Right lung (tissue), 2 donors: ENCODE measurements at regions not wholly inside any gene's neighbourhood (a gene's known extent, or its start where the extent isn't known, plus 50 kb on each side); places are given as distances from the start of the nearest gene placed in this dataset.

Experiments used
- DNase-seq, 2 donors: peaks; one replicate each; pipeline ENCODE4 v3.0.0-alpha.2; 2013

DNA sequence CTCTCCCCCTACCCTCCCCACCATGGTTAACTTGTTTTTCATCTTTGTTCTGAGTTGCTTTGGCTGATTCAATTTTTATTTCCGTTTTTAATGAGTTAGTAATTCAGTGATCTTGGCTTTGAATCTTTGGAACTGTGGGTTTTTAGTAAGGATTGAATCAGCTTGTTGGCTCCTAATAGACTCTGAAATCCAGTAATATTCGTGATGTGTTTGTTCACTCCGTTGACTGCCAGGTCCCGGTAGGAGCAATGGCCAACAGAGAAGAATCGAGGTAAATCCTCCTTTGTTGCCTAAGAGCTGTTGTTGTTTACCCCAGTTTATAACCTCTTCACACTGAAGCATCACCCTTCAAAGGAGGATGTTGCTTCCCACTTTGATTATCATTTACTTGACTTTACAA lies 92.7 kb downstream of the PCSK1 start:
- no peak for DNase-seq

DNA sequence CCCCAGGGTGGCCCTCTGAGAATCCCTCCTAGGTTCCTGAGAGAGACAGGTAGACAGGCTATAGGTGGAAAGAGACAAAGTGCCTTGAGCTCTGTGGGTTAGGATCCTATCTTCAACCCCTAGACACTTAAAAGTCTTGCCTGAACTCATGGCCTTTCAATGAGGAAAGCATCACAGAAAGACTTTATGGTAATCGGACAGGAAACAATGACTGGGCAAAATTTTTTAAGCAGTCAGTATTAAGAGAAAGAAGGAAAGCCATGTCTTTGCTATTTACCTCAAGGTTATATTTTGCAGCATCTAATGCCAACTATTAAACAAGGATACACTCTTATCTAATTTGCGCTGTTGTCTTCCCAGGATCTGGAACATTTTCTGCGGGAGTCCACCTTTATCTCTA lies 93.2 kb downstream of the PCSK1 start:
- DNase-seq, result no peak

DNA sequence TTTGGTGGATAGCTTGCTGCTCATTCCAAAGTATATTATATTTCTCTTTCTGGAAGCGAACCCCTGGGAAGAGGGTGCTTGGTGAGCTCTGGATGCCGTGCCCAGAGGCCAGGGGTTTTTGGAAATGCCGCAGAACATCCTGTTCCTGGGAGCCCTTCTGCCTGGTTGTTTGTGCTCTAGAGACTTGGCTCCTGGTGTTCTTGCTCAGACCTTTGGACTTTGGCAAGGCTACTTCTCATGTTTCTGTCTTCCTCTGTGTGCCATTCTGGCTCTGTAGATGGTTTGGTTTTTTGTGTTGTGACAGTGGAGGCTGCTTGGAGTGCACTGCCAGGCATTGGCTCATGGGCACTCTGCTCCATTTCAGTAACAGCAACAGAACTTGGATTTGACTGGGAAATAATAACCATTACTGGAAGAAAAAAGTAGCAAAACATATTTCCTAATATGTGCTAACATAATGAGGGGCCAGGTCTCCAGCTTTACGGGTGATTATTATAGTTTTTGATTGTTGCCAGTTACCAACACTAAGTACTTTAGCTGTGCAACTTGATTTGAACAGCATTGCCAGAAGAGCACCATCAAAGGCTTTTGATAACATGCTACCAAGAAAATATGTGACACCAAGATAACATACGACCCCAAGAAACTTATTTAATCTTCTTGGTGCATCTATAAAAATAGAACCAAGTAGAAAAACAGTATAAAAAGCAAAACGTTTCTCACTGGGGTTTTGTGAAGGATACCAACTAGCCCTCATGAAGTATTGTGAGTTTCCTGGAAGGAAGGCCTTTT lies 94.2 kb downstream of the PCSK1 start:
- DNase-seq, result no peak

DNA sequence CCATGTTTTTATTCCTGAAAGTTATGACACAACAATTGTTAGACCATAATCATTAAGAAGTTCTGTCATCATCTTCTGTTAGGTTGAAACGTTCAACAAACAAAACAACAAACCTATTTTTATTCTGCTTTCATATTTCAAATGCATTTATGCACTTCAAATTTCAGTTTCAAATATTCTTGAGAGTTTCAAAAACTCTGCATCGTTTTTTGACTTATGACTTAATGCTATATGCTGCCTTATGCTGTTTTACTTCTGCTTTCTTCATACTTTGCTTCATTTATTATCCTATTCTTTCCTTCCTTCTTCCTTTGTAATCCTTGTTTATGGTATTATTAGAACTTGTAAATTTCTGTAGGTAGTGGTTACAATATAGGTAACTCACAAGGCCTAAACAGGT lies 95.0 kb downstream of the PCSK1 start:
- DNase-seq, result no peak

DNA sequence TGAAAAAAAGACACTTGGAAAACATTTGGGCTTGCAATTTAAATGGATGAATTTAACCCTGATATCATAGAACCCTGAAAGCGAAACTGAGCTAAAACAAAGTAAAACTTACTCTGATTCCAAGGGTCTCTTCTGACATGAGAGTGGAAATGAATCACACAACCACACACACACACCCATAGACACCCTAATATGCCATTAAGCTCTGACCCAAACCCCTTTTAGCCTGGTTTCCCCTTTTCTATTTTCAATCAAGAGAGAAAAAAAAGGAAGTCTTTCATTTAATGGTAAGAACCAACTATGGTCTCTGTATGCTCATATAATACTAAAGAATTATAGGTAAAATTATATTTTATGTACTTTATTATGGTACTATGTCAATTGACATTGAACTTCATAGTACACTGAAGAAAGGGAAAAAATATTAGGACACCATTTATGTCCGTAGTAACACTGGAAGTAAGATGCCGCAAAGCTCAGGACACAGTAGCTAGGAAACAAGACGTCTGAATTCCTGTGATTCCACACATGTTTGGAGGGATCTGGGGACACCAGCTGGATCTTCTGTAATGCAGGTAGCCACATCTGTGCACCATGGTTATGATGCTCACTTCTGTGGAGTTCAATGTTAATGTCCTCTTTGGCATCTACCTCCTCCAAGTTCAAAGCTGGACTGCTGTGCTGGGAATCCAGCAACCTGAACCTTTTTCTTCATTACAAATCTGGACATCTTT lies 95.8 kb downstream of the PCSK1 start:
- DNase-seq, result no peak

DNA sequence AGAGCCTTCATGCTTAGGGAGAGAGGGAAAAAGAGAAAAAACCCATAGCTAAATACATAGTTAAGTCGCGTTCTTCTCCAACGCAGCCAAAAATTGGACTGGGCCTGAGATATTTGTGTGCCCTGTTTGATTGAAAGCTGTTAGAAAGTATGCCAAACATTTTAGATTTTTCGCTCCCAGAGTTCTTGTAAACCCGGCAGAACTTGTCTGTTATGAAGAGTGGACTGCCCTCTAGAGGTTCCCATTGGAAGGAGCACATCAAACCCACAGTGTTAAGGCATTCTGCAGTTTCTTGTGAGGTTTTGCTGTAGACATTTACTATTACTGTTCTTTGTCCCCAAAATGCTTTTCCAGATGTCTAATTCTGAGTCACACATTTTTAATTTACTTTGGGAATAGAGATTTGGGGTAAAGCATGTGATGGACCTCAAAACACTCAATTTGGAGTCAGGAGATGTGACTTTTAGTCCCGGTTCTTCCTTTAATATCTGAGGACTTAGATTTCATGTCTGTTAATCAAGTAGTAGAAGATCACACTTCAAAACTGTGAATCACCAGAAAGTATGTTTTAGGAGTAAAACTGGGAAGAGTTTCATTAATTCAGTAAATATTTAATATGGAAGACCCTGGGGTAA lies 96.6 kb downstream of the PCSK1 start:
- peak; percentile 70 to 78 for DNase-seq

DNA sequence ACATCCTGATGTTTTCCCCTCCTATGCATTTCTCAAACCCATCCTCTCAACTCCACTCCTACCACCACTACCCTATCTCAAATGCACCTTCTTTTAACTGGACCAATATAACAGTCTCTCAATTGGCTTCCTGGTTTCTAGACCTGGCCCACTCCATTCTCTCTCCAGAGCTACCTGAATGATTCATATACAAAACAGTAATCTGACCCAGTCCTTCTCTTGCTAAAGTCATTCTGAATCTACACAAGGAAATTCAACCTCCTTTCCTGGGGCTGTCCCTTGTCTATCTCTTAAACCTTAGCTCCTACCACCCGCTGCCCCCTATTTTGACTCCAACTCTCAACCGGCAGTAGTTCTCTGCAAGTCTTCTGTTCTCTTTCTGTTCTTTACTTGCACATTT lies 97.2 kb downstream of the PCSK1 start:
- no peak for DNase-seq

DNA sequence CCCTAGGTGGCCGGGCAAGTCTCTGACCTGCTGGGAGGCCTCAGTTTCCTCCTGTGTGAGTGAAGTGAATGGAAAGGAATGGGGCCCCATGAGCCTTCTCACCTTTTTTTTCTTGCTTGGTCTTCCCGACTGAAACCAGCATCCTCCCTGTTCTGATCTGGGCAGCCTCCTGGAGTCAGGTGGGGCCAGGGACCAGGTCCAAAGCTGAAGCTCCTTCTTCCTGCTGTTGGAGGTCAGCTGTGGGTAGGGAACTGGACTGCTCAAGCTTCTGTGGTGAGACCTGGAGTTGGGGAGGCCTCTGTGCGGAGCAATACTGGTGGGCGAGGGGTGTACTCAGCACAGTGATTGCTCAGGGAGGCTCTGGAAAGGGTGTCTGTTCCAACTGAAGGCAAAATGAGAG lies 99.7 kb downstream of the PCSK1 start:
- DNase-seq, result no peak

DNA sequence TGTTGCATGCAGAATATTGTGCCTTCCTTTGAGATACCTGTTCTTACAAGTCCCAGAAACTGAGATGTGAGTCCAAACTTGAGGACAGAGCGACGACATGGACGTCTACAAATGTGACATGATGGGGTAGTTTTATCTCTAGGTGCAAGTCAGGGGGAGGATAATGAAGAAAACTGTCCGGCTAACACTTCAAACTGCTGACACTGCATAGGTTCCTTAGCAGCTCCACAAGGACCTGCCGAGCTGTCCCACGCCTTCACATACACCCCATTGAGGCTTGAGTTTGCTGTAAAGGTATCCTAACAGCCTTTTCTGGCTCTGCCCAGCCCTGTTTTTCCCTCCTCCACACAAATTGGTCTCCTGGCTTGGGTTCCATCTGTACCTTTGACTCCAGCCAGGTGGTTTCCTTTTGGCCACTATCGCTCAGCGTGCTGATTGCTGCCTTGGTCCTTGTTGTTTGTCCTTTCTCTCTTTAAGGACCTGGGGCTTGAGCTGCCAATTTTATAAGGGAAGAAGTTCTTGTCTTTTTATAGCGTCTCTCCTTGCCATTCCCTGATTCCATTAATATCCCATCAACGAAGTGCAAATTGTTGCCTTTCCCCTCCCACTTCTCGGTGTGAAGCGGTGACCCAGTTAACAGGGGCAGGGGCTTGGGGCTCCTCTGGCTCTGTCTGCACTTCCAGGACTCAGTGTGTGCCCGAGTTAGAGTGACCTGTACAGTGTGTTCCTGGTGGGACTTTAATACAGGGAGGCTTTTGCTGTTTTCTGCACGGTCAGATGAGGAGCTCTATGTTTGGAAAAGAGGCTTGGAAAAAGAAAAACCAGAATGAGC lies 100.3 kb downstream of the PCSK1 start:
- no peak for DNase-seq

DNA sequence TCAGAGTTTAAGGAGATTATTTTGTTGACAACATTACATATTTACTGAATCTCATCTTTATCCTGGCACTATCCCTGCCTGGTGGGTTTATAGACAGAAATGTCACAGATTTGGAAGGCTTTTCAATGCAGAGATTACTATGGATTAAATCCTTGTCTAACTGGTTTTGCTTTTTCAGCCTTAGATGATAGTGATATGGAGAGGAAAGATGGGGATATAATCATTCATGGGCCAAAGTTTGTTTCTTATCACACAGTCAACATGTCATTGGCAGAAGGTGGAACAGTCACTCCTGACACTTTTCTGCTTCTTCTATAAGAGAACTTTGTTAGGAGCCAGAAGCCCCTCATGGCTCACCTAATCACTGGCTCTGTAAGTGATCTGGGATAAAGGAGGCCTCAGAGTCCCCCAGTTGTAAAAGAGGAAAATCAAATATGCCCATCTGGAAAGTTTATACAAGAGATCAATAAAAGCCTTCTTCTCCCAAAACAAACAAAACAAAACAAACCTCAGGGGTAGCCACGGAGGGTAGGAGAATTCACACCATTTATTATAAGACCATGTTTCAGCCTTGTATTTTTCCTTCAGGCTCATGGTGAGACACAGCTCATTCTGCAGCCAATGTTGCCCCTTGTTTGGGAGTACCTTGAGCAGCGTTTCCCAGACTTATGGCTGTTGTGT lies 101.2 kb downstream of the PCSK1 start:
- no peak for DNase-seq

DNA sequence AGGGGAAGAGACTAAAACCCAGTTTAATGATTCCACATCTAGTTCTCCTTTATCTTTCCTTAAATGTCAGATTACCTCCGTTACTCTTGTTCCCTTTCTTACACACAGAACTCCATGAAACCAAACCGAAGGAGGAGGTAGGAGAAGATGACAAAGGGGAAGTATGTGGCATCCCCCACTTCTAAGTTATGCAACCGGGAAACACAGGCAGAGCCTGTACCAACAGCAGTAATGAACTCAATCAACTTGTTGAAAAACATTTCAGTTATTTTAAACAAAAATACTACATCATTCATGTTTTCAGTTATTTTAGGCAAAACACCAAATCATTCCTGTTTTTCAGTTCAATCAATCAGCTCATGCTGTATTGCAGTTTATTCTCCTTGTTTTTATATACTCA lies 101.8 kb downstream of the PCSK1 start:
- no peak for DNase-seq

DNA sequence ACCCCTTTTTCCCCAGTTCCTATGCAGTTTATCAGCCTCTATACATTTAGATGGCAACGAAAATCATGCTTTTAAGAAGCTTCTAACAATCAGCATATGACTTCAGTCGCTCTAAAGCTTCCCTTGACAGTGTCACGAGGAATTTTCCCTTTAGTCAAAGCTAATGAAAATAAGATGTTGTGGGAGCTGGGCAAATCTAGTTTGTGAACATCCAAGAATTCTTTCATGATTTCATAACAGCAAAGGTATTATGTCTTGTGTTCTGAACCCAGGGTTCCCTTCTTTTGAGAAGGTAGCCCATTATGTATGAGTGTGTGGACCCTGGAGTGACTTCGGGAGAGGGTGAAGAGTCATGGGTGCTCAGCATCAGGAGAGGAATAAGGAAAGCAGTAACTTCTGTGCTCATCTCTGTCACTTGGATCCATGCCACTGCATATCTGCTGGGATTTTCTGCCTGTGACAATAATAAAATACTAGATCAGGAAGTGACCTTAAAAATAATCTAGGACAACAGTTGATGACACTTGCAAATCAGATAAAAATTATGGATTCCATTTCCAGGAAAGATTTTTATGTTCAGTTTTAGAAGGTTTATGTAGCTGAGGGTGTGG lies 102.4 kb downstream of the PCSK1 start:
- DNase-seq, result no peak

DNA sequence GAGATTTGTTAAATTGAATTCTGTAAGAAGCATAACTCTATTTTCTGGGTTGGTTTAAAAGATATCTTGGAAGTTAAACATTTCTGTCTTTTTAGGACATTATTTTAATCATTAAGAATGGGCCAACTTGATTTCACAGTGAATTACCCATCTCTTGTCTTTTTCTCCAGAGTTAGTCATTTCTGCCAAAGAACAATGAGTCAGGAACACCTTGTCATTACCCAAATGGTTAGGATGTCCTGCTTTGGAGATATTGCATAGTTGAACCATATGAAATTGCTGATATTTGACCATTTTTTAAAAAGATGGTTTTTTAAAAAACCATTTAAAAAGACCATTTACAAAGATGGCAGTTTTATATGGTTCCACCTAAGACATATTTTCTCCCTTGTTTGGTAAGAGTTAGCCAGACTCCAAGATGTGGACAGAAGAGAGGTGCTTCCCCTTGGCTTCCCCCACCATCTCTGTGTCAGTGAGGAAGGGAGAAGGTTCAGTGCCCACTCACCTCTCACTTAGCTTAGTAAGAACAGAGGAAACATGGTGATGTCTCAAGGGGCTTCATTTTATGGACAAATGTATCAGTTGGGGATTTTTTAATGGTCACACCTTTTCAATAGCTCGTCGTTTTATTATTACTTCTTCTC lies 103.0 kb downstream of the PCSK1 start:
- DNase-seq, result no peak

DNA sequence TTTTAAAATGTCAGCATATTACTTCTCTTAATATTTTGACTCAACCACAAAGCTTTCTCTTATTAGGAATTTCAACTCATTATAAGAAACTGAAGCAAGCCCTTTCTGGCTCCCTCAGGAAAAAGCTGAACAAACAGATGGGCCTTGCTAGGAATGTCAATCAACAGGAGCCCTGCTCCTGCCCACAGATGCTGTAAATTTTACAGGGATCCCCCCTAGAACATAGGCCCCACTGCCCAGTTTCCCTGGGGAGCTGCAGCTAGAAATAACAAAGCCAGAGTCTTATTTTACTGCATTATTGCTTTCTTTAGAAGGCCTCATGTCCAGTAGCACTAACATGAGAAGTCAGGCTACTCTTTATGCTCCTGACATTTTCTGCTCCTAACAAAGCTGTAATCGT lies 103.8 kb downstream of the PCSK1 start:
- no peak for DNase-seq

DNA sequence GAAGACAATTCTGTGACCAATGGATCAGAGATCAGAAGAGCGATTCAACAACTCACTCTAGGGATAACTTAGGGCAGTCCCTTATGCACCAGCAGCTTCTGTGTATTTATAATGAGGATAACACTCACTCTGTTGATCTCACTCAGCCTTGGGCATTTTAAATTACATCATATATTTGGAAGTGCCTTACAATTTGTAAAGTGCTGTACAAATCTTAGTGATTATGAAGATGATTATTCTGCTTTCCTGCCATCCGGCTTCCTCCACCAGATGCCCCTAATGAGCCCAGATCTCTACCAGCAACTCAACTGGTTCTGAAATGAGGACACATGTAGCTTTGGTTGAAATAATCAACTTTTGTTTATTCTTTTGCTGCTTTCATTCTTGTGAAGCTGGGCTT lies 105.3 kb downstream of the PCSK1 start:
- no peak for DNase-seq

DNA sequence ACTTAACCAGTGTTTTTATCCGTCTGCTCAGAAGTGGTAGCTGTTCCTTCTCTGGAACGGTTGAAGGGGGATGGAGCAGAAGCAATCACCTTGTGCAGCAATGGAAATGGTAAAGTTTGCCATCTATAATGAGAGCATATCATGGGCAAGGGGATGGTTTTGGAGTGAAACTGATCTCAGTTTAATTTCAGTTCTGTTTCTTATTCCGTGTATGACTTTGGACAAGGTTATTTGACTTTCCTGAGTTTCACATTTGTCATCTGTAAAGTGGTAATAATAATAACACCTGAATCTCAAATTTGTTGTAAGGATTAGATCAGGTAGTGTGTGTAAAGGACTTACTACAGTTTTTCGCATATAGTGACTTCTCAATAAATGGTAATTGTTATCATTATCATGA lies 106.1 kb downstream of the PCSK1 start:
- no peak for DNase-seq

DNA sequence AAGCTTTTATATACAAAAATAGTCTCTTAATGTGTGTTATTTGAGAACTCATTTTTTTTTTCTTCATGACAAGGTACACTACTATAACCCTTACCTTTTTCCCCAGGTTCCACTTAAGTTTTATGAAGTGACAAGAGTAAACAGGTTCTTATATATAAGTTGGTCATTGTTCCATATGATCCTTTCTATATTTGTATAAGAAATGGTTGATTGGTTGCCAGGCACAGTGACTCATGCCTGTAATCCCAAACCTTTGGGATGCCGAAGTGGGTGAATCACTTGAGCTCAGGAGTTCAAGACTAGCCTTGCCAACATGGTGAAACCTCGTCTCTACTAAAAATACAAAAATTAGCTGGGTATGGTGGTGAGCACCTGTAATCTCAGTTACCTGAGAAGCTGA lies 108.3 kb downstream of the PCSK1 start:
- no peak for DNase-seq

DNA sequence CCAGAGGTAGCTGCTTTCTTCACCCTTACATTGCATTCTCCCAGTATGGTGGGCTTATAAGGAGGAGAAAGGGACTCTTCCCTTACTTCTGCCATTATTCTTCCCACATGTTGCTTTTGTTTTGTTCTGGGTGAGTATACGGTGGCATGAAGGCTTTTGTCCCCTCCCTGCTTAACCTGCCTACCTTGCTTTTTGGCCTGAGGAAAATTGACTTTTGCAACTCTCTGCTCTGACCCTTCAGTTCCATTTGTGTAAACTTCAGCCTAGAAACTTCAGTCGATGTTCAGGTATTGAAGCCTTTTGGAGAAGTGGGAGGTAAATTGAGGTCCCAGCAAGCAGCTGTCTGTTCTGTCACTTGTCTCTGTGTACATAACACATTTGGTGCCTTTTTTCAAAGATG lies 110.2 kb downstream of the PCSK1 start:
- DNase-seq, result no peak

DNA sequence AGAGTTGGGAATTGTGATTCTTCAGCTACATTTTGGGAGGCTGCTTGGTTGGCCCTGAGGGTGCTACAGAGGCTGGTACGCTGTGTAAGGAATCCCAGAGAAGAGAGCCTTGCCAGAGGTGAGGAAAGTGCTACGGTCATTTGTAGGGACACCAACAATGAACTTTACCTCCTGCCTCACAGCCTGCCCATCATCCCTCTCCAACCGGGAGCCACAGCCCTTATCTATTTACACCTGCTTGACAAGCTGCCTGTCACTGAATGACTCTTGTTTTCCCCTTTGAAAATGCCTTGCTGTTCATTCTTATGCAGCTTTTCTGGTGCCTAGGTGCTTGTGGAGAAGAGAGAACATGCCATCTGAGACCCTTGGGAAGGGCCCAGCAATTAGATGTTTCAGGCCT lies 110.8 kb downstream of the PCSK1 start:
- DNase-seq, result no peak

DNA sequence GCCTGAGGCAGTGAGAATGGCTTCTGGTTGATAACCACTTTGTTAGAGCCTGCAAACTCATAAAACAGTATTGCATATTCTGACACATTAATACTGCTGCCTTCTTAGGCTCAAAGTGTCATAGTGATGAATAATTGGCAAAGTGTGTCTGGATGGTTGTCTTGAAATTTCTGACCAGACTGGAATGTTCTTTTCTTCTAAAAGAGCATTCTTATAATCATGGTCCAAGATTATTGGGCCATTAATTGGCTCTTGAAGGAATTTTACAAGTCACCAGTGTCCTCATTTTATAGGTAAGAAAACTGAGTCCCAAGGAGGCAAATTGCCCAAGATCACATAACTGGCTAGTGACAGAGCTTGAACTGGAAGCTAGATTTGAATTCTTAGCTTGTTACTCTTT lies 111.7 kb downstream of the PCSK1 start:
- no peak for DNase-seq

DNA sequence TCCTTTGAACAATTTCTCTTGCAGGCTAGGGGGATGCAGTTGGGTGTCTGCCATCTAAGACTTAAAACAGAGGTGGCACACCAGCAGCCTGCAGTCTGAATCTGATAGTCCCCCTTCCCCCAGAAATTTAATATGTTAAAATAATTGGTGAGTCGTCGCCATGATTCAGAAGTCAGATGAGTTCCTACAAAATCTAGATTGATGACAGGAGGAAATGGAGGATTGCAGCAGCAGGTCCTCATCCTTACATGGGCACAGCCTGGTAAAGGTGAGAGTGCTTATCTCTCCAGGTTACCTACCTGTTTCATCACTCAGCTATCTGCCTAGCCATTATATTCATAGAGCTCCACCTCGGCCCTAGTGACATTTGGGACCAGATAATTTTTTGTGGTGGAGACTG lies 112.3 kb downstream of the PCSK1 start:
- no peak for DNase-seq
